Fibroblast of villous mesenchyme (primary cell): ENCODE measurements at regions not wholly inside any gene's neighbourhood (a gene's known extent, or its start where the extent isn't known, plus 50 kb on each side); places are given as distances from the start of the nearest gene placed in this dataset.

Source experiments
- DNase-seq: peaks from one replicate; pipeline ENCODE4 v3.0.0-alpha.2; 2010; ENCODE audit warnings: low read depth
- H3K4me3 ChIP-seq: 2 replicates; pipeline ENCODE4 v1.5.1; 2011; ENCODE audit warnings: low read depth, mild to moderate bottlenecking, low read length
- TF ChIP-seq, protein P1 (sequence below): IDR thresholded peaks from 2 replicates; pipeline ENCODE4 v1.5.1; 2012; ENCODE audit warnings: low read depth, mild to moderate bottlenecking, low read length; ENCODE audit not compliant: insufficient read depth

DNA sequence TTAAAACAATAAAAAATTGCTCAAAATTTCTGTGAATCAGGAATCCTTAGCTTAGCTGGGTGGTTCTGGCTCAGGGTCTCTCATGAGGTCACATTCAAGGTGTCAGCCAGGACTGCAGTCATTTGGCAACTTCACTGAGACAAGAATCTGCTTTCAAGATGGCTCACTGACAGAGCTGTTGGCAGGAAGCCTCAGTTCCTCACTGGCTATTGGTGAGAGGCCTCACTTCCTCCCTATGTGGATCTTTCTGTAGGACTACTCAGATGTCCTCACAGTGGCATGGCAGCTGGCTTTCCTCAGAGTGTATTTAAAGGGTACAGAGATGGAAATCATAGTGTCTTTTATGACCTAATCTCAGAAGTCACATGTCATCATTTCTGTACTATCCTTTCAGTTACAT is 785.7 kb downstream of the ADGRL2 start:
- DNase-seq, result no peak
- TF ChIP-seq, protein P1, sequence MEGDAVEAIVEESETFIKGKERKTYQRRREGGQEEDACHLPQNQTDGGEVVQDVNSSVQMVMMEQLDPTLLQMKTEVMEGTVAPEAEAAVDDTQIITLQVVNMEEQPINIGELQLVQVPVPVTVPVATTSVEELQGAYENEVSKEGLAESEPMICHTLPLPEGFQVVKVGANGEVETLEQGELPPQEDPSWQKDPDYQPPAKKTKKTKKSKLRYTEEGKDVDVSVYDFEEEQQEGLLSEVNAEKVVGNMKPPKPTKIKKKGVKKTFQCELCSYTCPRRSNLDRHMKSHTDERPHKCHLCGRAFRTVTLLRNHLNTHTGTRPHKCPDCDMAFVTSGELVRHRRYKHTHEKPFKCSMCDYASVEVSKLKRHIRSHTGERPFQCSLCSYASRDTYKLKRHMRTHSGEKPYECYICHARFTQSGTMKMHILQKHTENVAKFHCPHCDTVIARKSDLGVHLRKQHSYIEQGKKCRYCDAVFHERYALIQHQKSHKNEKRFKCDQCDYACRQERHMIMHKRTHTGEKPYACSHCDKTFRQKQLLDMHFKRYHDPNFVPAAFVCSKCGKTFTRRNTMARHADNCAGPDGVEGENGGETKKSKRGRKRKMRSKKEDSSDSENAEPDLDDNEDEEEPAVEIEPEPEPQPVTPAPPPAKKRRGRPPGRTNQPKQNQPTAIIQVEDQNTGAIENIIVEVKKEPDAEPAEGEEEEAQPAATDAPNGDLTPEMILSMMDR, result no peak
- no peak overlapping the region for H3K4me3 ChIP-seq

DNA sequence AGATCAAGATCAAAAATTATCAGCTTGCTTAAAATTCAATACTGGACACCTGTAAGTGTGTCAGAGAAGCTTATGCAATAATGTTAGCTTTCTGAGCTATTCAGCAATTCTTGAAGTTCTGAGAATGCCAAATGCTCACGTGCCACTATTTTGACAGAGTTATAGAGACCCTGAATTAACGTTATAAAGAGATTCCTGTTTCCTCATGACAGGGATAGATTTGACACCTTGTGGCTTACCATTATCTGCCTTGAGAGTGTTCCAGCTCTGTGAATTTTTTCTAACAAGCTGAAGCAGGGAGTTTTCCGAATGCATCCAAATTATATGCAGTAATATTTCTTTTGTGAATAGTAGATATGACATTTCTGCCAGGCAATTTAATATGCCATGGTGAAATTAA is 781.6 kb downstream of the ADGRL2 start:
- H3K4me3 ChIP-seq, result no peak overlapping the region
- DNase-seq, result no peak
- TF ChIP-seq, protein P1, result no peak

DNA sequence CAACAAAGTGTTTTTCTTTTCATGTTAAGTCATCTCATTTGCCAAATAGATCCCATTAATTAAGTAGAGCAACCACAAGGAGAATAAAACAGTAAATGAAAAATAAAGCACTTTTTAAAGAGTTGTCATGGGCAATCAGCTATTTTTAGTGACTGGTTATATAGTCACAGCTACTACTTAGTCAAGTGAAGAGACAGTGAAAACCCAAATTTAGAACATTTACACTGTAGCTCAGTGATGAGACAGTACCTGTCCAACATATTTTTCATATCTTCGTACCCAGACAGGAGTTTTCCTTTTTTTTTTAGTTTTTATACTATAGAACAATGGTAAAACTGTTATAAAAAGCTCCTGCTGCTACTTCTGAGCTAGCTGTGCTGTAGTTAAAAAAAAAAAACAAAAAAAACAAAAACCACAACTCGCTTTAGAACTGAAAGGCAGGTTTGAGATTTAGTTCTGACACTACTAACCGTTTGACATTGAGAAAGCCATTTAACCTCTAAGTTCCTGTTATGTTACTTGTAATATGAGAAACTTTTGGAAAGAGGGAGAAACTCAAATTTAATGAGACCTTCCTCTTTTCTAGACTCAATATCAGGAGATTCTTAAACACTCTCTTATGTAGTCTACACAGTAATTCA is 777.5 kb downstream of the ADGRL2 start:
- H3K4me3 ChIP-seq, result no peak overlapping the region
- TF ChIP-seq, protein P1, result no peak
- DNase-seq, result no peak

DNA sequence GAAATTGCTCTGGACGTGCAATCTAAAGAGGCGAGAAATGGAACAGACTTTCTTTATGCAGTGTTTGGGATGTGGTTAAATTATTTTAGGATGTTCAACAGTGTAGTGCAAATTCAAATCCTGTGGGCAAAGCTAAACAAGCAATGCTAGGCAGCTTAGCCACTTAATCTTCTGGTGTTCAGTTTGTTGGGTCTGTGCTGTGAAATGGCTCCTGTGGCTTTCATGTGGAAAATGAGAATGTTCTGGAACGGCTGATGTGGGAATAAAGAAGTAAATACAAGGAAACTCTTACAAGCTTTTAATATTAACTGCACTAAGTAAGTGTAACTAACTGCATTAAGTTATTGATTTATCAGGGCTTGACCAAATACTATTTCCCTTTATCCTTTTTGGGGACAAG is 766.6 kb downstream of the ADGRL2 start:
- TF ChIP-seq, protein P1, result no peak
- DNase-seq, result no peak
- H3K4me3 ChIP-seq, result no peak overlapping the region

DNA sequence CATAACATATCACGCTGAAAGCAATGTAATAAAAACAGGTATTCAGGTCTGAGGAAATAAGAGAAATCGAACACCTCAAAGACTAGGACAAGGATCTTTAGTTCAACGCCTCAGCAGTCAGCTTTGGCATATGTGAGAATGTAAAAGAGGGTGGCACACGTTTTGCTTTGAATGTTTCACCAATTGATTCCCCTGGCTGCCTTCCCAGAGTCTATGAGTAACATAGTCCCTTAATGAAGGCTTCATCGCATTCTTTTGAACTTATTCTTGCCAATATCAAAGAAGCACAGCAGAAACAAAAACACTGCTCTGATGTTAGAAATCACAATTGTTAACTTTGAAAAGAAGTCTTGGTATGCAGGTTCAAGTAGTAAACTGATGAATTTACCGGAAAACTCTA is 764.8 kb downstream of the ADGRL2 start:
- DNase-seq, result peak; percentile 1
- TF ChIP-seq, protein P1, result no peak
- no peak overlapping the region for H3K4me3 ChIP-seq

DNA sequence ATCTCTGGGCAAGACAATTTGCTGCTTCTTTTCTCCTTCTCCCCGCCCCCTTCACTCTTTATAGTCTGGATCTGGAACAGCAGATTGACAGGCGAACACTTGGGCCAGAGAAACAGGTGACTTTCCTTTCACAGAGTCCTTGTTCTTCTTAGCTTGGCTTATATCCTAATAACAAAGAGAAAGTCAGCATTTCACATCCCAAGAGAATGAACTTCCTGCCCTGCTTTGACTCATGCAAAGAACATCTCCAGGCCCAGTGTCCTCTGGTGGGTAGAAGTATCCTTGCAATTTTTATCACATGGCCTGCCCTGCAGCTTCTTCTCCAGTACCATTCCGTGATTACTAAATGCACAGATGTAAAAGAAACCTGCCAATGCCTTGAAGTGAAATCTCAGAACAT is 764.4 kb downstream of the ADGRL2 start:
- DNase-seq, result peak; percentile 5
- TF ChIP-seq, protein P1, result no peak
- H3K4me3 ChIP-seq, result no peak overlapping the region

DNA sequence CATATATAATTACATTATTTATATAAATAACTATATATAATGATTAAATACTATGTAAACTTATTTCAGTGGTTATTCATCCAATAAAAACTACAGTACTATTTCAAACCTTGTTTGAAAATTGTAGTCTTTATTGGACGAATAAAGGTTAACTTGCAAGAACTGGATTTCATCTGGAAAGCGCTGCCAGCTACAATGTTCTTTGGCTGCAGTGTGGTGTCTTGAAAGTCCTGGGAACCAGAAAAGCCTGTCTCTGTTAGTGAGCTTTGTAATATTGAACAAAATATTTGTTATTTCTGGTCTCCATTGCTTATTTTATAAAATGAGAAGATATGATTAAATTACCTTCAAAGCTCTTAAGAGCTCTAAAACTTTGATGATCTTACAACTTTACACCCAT is 763.6 kb downstream of the ADGRL2 start:
- TF ChIP-seq, protein P1, result no peak
- no peak for DNase-seq
- no peak overlapping the region for H3K4me3 ChIP-seq
